GM12878 (cell line): ENCODE measurements at regions not wholly inside any gene's neighbourhood (a gene's known extent, or its start where the extent isn't known, plus 50 kb on each side); places are given as distances from the start of the nearest gene placed in this dataset.

ENCODE experiments used
- ATAC-seq: fragments of 200-7000 bp; cut with Tn5 transposase; 3 replicates; pipeline ENCODE4 v1.9.1; 2020; ENCODE audit warnings: mild to moderate bottlenecking, moderate library complexity
- BruUV-seq: library from RNA; stranded (reverse); fragments of 400-500 nt; replicated peaks from 2 replicates; lab custom pipeline; 2021; lab: Mats Ljungman, UMichigan
- CTCF ChIA-PET: fragments of 300-600 bp; sonication (Branson Sonifier 250); formaldehyde crosslinking; extraction: SDS; loops from one replicate; lab custom pipeline; 2021; ENCODE audit warnings: inconsistent platforms; lab: Yijun Ruan, JAX
- POLR2A ChIA-PET: fragments of 350-600 bp; formaldehyde crosslinking; extraction: SDS; loops from one replicate; lab custom pipeline; 2021; ENCODE audit warnings: inconsistent platforms; lab: Charles Lee
- RAD21 ChIA-PET: fragments of 300-600 bp; sonication (Branson Sonifier 250); formaldehyde crosslinking; loops from one replicate; lab custom pipeline; 2023; ENCODE audit warnings: antibody characterized with exemption; ENCODE audit not compliant: unreplicated experiment; lab: Charles Lee
- SMC1A ChIA-PET: fragments of 300-600 bp; sonication (Branson Sonifier 250); formaldehyde crosslinking; loops from one replicate; lab custom pipeline; 2023; ENCODE audit not compliant: unreplicated experiment, uncharacterized antibody; lab: Charles Lee
- DNase-seq: peaks from one replicate; pipeline ENCODE4 v3.0.0-alpha.2; 2011; ENCODE audit warnings: low read depth, low spot score
- FAIRE-seq: peaks from 3 replicates; lab custom pipeline; 2011; peaks lifted over from hg19 to GRCh38; lab: Jason Lieb, UNC
- H2AFZ ChIP-seq: 2 replicates; pipeline ENCODE4 v1.6.0; 2011; ENCODE audit warnings: low read depth, low read length, control low read depth; ENCODE audit not compliant: control insufficient read depth
- H3K27ac ChIP-seq: 2 replicates; pipeline ENCODE4 v1.5.1; 2011; ENCODE audit warnings: control low read depth; ENCODE audit not compliant: control insufficient read depth, insufficient read depth
- H3K27me3 ChIP-seq, 2 experiments: replicated peaks in 1 of 2; 2 replicates each; pipeline versions ENCODE4 v1.6.0 to v1.6.1; 2011; ENCODE audit warnings: low read length in 1 of 2; ENCODE audit not compliant: control insufficient read depth in 2 of 2, insufficient read depth in 2 of 2
- H3K36me3 ChIP-seq, 2 experiments: 2 replicates each; pipeline ENCODE4 v1.5.1; 2011; ENCODE audit warnings: low read length in 1 of 2; ENCODE audit not compliant: control insufficient read depth in 2 of 2, insufficient read depth in 2 of 2
- H3K4me1 ChIP-seq: 2 replicates; pipeline ENCODE4 v1.6.1; 2011; ENCODE audit warnings: mild to moderate bottlenecking, low read length, moderate library complexity, mixed read lengths; ENCODE audit not compliant: control insufficient read depth, insufficient read depth
- H3K4me2 ChIP-seq: 2 replicates; pipeline ENCODE4 v1.6.0; 2011; ENCODE audit warnings: control low read depth; ENCODE audit not compliant: control insufficient read depth, insufficient read depth
- H3K4me3 ChIP-seq: fragments of 200-600 bp; sonication (generic); 2 replicates; pipeline ENCODE4 v1.5.1; 2016
- H3K79me2 ChIP-seq: 2 replicates; pipeline ENCODE4 v1.6.0; 2011; ENCODE audit warnings: low read length; ENCODE audit not compliant: control insufficient read depth, insufficient read depth
- H3K9ac ChIP-seq: 2 replicates; pipeline ENCODE4 v1.8.0; 2011; ENCODE audit warnings: low read length, control low read depth, mixed read lengths; ENCODE audit not compliant: control insufficient read depth, insufficient read depth
- H3K9me3 ChIP-seq: replicated peaks from 3 replicates; pipeline ENCODE4 v1.5.1; 2011; ENCODE audit warnings: mild to moderate bottlenecking, low read length; ENCODE audit not compliant: control insufficient read depth, insufficient read depth
- H4K20me1 ChIP-seq: 2 replicates; pipeline ENCODE4 v1.6.0; 2011; ENCODE audit not compliant: control insufficient read depth, insufficient read depth
- BCL3 ChIP-seq: IDR thresholded peaks from 2 replicates; pipeline ENCODE4 v1.6.1; 2011; ENCODE audit warnings: borderline replicate concordance, low read depth, mild to moderate bottlenecking, moderate library complexity, low read length; ENCODE audit not compliant: insufficient read depth, poor library complexity, severe bottlenecking
- CEBPB ChIP-seq, 2 experiments: fragments of 150-350 bp in 1 of 2; IDR thresholded peaks; 2 replicates each; pipeline ENCODE4 v1.6.1; 2012 to 2014; ENCODE audit warnings: low read depth in 2 of 2, low read length in 2 of 2, borderline replicate concordance in 1 of 2, inconsistent platforms in 1 of 2
- ETV6 ChIP-seq, 2 experiments: fragments of 450-650 bp in 1 of 2; IDR thresholded peaks in 1 of 2; conservative IDR thresholded peaks in 1 of 2; 2 replicates each; pipeline ENCODE4 v1.6.1; 2014; ENCODE audit warnings: antibody characterized with exemption in 1 of 2, borderline replicate concordance in 1 of 2, low read depth in 1 of 2, mild to moderate bottlenecking in 1 of 2, moderate library complexity in 1 of 2
- GABPA ChIP-seq: IDR thresholded peaks from 2 replicates; pipeline ENCODE4 v1.6.1; 2014; ENCODE audit warnings: antibody characterized with exemption, low read depth, mild to moderate bottlenecking, inconsistent platforms
- HCFC1 ChIP-seq: fragments of 150-350 bp; IDR thresholded peaks from 2 replicates; pipeline ENCODE4 v1.6.1; 2014; ENCODE audit warnings: low read length
- IKZF1 ChIP-seq: fragments of 450-650 bp; conservative IDR thresholded peaks from 2 replicates; pipeline ENCODE4 v1.6.1; 2017; ENCODE audit warnings: antibody characterized with exemption, mild to moderate bottlenecking
- MXI1 ChIP-seq: fragments of 150-350 bp; IDR thresholded peaks from 2 replicates; pipeline ENCODE4 v1.6.1; 2011; ENCODE audit warnings: low read depth, mild to moderate bottlenecking, inconsistent platforms, low read length, improper control_type of control experiment
- PML ChIP-seq: IDR thresholded peaks from 2 replicates; pipeline ENCODE4 v1.6.1; 2012; ENCODE audit warnings: low read length, inconsistent platforms
- POLR2A ChIP-seq: IDR thresholded peaks from 2 replicates; pipeline ENCODE4 v1.6.1; 2011; ENCODE audit warnings: low read depth, mild to moderate bottlenecking, low read length
- RCOR1 ChIP-seq: conservative IDR thresholded peaks from 2 replicates; pipeline ENCODE4 v1.6.1; 2012; ENCODE audit warnings: low read depth, low read length, improper control_type of control experiment
- REST ChIP-seq: IDR thresholded peaks from 2 replicates; pipeline ENCODE4 v1.6.1; 2012; ENCODE audit warnings: mild to moderate bottlenecking, low read depth, low read length
- TARDBP ChIP-seq: IDR thresholded peaks from 2 replicates; pipeline ENCODE4 v1.6.1; 2016; ENCODE audit warnings: borderline replicate concordance
- ZBED1 ChIP-seq: IDR thresholded peaks from 2 replicates; pipeline ENCODE4 v1.6.1; 2016; ENCODE audit warnings: borderline replicate concordance
- WGBS: methylation state at CpG from one replicate; pipeline ENCODE4 v1.1.6; 2016; ENCODE audit warnings: low lambda C conversion rate; ENCODE audit not compliant: insufficient replicate concordance, insufficient coverage; ENCODE audit errors: missing lambda C conversion rate; 5-methylcytosine and 5-hydroxymethylcytosine counted together
- in situ Hi-C: fragments of 300-500 bp; cut with MboI; formaldehyde crosslinking; loops from 9 replicates; pipeline ENCODE4 v1.14.3; 2018; ENCODE audit warnings: mixed read lengths
- intact Hi-C: fragments of 100-400 bp; cut with micrococcal nuclease; formaldehyde crosslinking; loops from one replicate; pipeline ENCODE4 v1.14.2; 2022; ENCODE audit not compliant: unreplicated experiment

GRCh38 chr22:47325249-47325648, 562.8 kb downstream of the TBC1D22A start:
- Histone ChIP-seq H3K27ac (no peak overlapping the region), H3K4me3 (no peak overlapping the region), H2AFZ (no peak overlapping the region), H4K20me1 (no peaks in the 10 kb centered on the region), H3K4me1 (no peaks in the 10 kb centered on the region), H3K27me3 (no peaks in the 10 kb centered on the region), H3K79me2 (no peaks in the 10 kb centered on the region), H3K9me3 (no peaks in the 10 kb centered on the region; the same call in 2 of the 3 replicates), H3K4me2 (no peak overlapping the region), H3K9ac (no peak overlapping the region), H3K36me3 (no peaks in the 10 kb centered on the region)
- WGBS = 30% methylated on average over 3 of the region's 3 CpGs
- no peak for TF ChIP-seq ETV6 (conservative IDR thresholded peaks at IDR 0.05 in 1 of 2, IDR thresholded peaks at IDR 0.05 in 1 of 2; ENCODE audit: borderline replicate concordance in 1 of 2, low read depth in 1 of 2)
- no peak for TF ChIP-seq MXI1
- TF ChIP-seq TARDBP = no peak
- TF ChIP-seq IKZF1 = no peak
- TF ChIP-seq CEBPB (IDR thresholded peaks at IDR 0.05; ENCODE audit: borderline replicate concordance in 1 of 2, low read depth in 2 of 2, low read length in 2 of 2) = no peak
- no peak for TF ChIP-seq GABPA
- no peak for TF ChIP-seq POLR2A
- no peak for TF ChIP-seq HCFC1
- no peak for TF ChIP-seq BCL3
- TF ChIP-seq PML = no peak
- TF ChIP-seq ZBED1 = no peak
- TF ChIP-seq REST = no peak
- no peak for TF ChIP-seq RCOR1
- in situ Hi-C loops (no loop called here), intact Hi-C loops (no loop called here)
- no TSS peak for BruUV-seq
- ChIA-PET POLR2A (no interaction called here), CTCF (no interaction called here), SMC1A (no interaction called here), RAD21 (no interaction called here)
- DNase-seq = no peak
- ATAC-seq = no peak
- no peak for FAIRE-seq
